Spleen (tissue), 11 donors: ENCODE measurements at regions not wholly inside any gene's neighbourhood (a gene's known extent, or its start where the extent isn't known, plus 50 kb on each side); places are given as distances from the start of the nearest gene placed in this dataset.

Experiments used
- DNase-seq: peaks from one replicate; pipeline ENCODE4 v3.0.0-alpha.2; 2020
- H3K27ac ChIP-seq, 8 donors: fragments of 200-600 bp; sonication (generic) in 7 of 8; 1 replicate in 4 of 8; 2 replicates in 4 of 8; pipeline versions ENCODE4 v1.5.0 to v1.8.0; 2016 to 2021; ENCODE audit warnings: inconsistent platforms in 4 of 8, mild to moderate bottlenecking in 4 of 8, moderate library complexity in 1 of 8
- H3K27me3 ChIP-seq, 7 donors: fragments of 200-600 bp; sonication (generic) in 6 of 7; replicated peaks in 1 of 7; 1 replicate in 4 of 7; 2 replicates in 3 of 7; pipeline versions ENCODE4 v1.5.0 to v1.8.0; 2016 to 2021; ENCODE audit warnings: inconsistent platforms in 3 of 7, mild to moderate bottlenecking in 1 of 7
- H3K36me3 ChIP-seq, 6 donors: fragments of 200-600 bp; sonication (generic) in 5 of 6; 1 replicate in 4 of 6; 2 replicates in 2 of 6; pipeline versions ENCODE4 v1.5.0 to v1.8.0; 2016 to 2021; ENCODE audit warnings: inconsistent platforms in 2 of 6
- H3K4me1 ChIP-seq, 6 donors: fragments of 200-600 bp; sonication (generic) in 5 of 6; 1 replicate in 3 of 6; 2 replicates in 3 of 6; pipeline versions ENCODE4 v1.5.0 to v1.8.0; 2016 to 2021; ENCODE audit warnings: inconsistent platforms in 3 of 6
- H3K4me3 ChIP-seq, 8 donors: fragments of 200-600 bp; sonication (generic) in 7 of 8; 1 replicate in 4 of 8; 2 replicates in 4 of 8; pipeline versions ENCODE4 v1.5.0 to v1.8.0; 2016 to 2021; ENCODE audit warnings: inconsistent platforms in 4 of 8, mild to moderate bottlenecking in 4 of 8, moderate library complexity in 2 of 8
- H3K9me3 ChIP-seq, 8 donors: fragments of 200-600 bp; sonication (generic) in 7 of 8; 1 replicate in 4 of 8; 2 replicates in 4 of 8; pipeline versions ENCODE4 v1.5.0 to v1.8.0; 2016 to 2021; ENCODE audit warnings: inconsistent platforms in 4 of 8
- CTCF ChIP-seq, 11 experiments: fragments of 200-600 bp in 7 of 11; fragments of 450-650 bp in 4 of 11; sonication (generic) in 4 of 11; IDR thresholded peaks in 8 of 11; conservative IDR thresholded peaks in 3 of 11; 1 replicate in 7 of 11; 2 replicates in 4 of 11; pipeline versions ENCODE4 v1.4.0 to v1.8.0; 2016 to 2021; ENCODE audit warnings: antibody characterized with exemption in 11 of 11, inconsistent platforms in 4 of 11, mild to moderate bottlenecking in 1 of 11
- POLR2A ChIP-seq, 3 donors: fragments of 450-650 bp; IDR thresholded peaks; one replicate each; pipeline ENCODE4 v1.5.1; 2017; ENCODE audit warnings: antibody characterized with exemption in 3 of 3, mild to moderate bottlenecking in 1 of 3
- POLR2AphosphoS5 ChIP-seq, 3 donors: sonication (generic); formaldehyde crosslinking; IDR thresholded peaks; one replicate each; pipeline ENCODE4 v1.5.1; 2017; ENCODE audit warnings: antibody characterized with exemption in 3 of 3
- WGBS, 5 donors: extraction: QIAGEN DNeasy Blood & Tissue Kit in 3 of 5; methylation state at CpG; one replicate each; pipeline versions ENCODE4 v1.1.5 to v1.1.7; 2013 to 2018; 5-methylcytosine and 5-hydroxymethylcytosine counted together
- intact Hi-C: fragments of 100-400 bp; cut with DNase I; formaldehyde crosslinking; loops from one replicate; pipeline ENCODE4 v1.15.0; 2023; ENCODE audit warnings: low total_unique reads
- donor health status: healthy with polysubstance abuse.
- donor health status: DM: no; HTN: no; CAD: no; lungs with moderate emphysema.
- donor health status: DM: no; HTN: no; CAD: no.
- donor health status: Bipolar disorder and iron deficiency.
- donor health status: healthy.
- donor health status: DM: no; HTN: no; CAD: no.
- donor health status: DM: yes; HTN: yes; CAD: no.

GRCh38 chr9:73026375-73026774, 73.5 kb upstream of the ALDH1A1 start:
- peaks cover 0 to 12% (median 6%) of the 10 kb centered on the region in 6 donors for H3K4me1 ChIP-seq
- 65 to 81% (median 69%) methylated on average over 5 of the region's 5 CpGs for WGBS, 5 donors
- DNase-seq: peak; percentile 45
- no peaks in the 10 kb centered on the region for H3K9me3 ChIP-seq
- TF ChIP-seq POLR2AphosphoS5 (IDR thresholded peaks at IDR 0.05) (no peak), POLR2A (IDR thresholded peaks at IDR 0.05) (no peak), CTCF (IDR thresholded peaks at IDR 0.05 in 8 of 11, conservative IDR thresholded peaks at IDR 0.05 in 3 of 11) (no peak)
- no peaks in the 10 kb centered on the region for H3K27me3 ChIP-seq
- H3K4me3 ChIP-seq: no peak overlapping the region
- no peaks in the 10 kb centered on the region for H3K36me3 ChIP-seq
- H3K27ac ChIP-seq: no peak overlapping the region
- intact Hi-C loops: no loop called here

- 89 to 97% (median 92%) methylated on average over 6 of the region's 6 CpGs for WGBS, 5 donors
- intact Hi-C loops: no loop called here
- no peak for DNase-seq
- no peaks in the 10 kb centered on the region for H3K27me3 ChIP-seq
- peaks cover 0 to 12% (median 6%) of the 10 kb centered on the region in 6 donors for H3K4me1 ChIP-seq
- H3K27ac ChIP-seq: no peak overlapping the region
- H3K9me3 ChIP-seq: no peaks in the 10 kb centered on the region
- no peaks in the 10 kb centered on the region for H3K36me3 ChIP-seq
- no peak overlapping the region for H3K4me3 ChIP-seq
- no peak for TF ChIP-seq POLR2AphosphoS5 (IDR thresholded peaks at IDR 0.05)
- TF ChIP-seq POLR2A (IDR thresholded peaks at IDR 0.05): no peak
- no peak for TF ChIP-seq CTCF (IDR thresholded peaks at IDR 0.05 in 8 of 11, conservative IDR thresholded peaks at IDR 0.05 in 3 of 11)
Measured at GRCh38 chr9:73024601-73025034, 71.8 kb upstream of the ALDH1A1 start.

- intact Hi-C loops: no loop called here
- TF ChIP-seq CTCF (IDR thresholded peaks at IDR 0.05 in 8 of 11, conservative IDR thresholded peaks at IDR 0.05 in 3 of 11): peak; percentile 43 to 80 (median 73)
- TF ChIP-seq POLR2A (IDR thresholded peaks at IDR 0.05): no peak
- TF ChIP-seq POLR2AphosphoS5 (IDR thresholded peaks at IDR 0.05): no peak
- no peak for DNase-seq
- H3K36me3 ChIP-seq: no peaks in the 10 kb centered on the region
- no peak overlapping the region for H3K27ac ChIP-seq
- H3K4me1 ChIP-seq: peaks cover 0 to 12% (median 6%) of the 10 kb centered on the region in 6 donors
- WGBS, 5 donors: 7 to 14% (median 11%) methylated on average over 7 of the region's 7 CpGs
- H3K4me3 ChIP-seq: no peak overlapping the region
- H3K9me3 ChIP-seq: peaks cover 0 to 8% (median 3%) of the 10 kb centered on the region in 8 donors
- no peaks in the 10 kb centered on the region for H3K27me3 ChIP-seq
Measured at GRCh38 chr9:73023025-73023541, 70.2 kb upstream of the ALDH1A1 start.

- peaks cover 0 to 12% (median 6%) of the 10 kb centered on the region in 6 donors for H3K4me1 ChIP-seq
- peaks cover 0 to 12% (median 7%) of the 10 kb centered on the region in 8 donors for H3K9me3 ChIP-seq
- no peaks in the 10 kb centered on the region for H3K36me3 ChIP-seq
- H3K27me3 ChIP-seq: no peaks in the 10 kb centered on the region
- DNase-seq: no peak
- H3K4me3 ChIP-seq: no peak overlapping the region
- TF ChIP-seq CTCF (IDR thresholded peaks at IDR 0.05 in 8 of 11, conservative IDR thresholded peaks at IDR 0.05 in 3 of 11) (no peak), POLR2A (IDR thresholded peaks at IDR 0.05) (no peak), POLR2AphosphoS5 (IDR thresholded peaks at IDR 0.05) (no peak)
- 43 to 72% (median 64%) methylated on average over 2 of the region's 2 CpGs for WGBS, 5 donors
- H3K27ac ChIP-seq: no peak overlapping the region
- intact Hi-C loops: no loop called here
Measured at GRCh38 chr9:73022353-73022752, 69.5 kb upstream of the ALDH1A1 start.
